ENCODE measurements at regions not wholly inside any gene's neighbourhood (a gene's known extent, or its start where the extent isn't known, plus 50 kb on each side); places are given as distances from the start of the nearest gene placed in this dataset.
"Not testable (repeated sequence)": the region's sequence is repeated elsewhere in the genome, so short reads cannot be mapped to it uniquely, and the experiment has no call there.

- DNase-seq (ENCODE audit: low spot score), result no peak
These were observed 1161.1 kb upstream of the CITED2 start for GRCh38 chr6:140535511-140535910.

- DNase-seq (ENCODE audit: low spot score), result no peak
These were observed 1159.1 kb upstream of the CITED2 start for GRCh38 chr6:140533526-140533925.

- no peak for DNase-seq (ENCODE audit: low spot score)
These were observed 1130.3 kb upstream of the CITED2 start for GRCh38 chr6:140504776-140505175.

GRCh38 chr6:140500849-140501248 lies 1126.4 kb upstream of the CITED2 start:
- DNase-seq (ENCODE audit: low spot score), result no peak

- DNase-seq (ENCODE audit: low spot score), result no peak
These were observed 1125.2 kb upstream of the CITED2 start for GRCh38 chr6:140499607-140500006.

- no peak for DNase-seq (ENCODE audit: low spot score)
These were observed 1120.1 kb upstream of the CITED2 start for GRCh38 chr6:140494321-140495108.

GRCh38 chr6:140493470-140493869 lies 1119.0 kb upstream of the CITED2 start:
- DNase-seq (ENCODE audit: low spot score), result not testable (repeated sequence)

- no peak for DNase-seq (ENCODE audit: low spot score)
These were observed 1115.6 kb upstream of the CITED2 start for GRCh38 chr6:140490081-140490480.

GRCh38 chr6:140487586-140487985 lies 1113.1 kb upstream of the CITED2 start:
- no peak for DNase-seq (ENCODE audit: low spot score)

GRCh38 chr6:140486450-140487361 lies 1112.3 kb upstream of the CITED2 start:
- DNase-seq (ENCODE audit: low spot score), result no peak

- DNase-seq (ENCODE audit: low spot score), result no peak
These were observed 1111.4 kb upstream of the CITED2 start for GRCh38 chr6:140485740-140486449.

- DNase-seq (ENCODE audit: low spot score), result no peak
These were observed 1106.4 kb upstream of the CITED2 start for GRCh38 chr6:140480852-140481251.

GRCh38 chr6:140478631-140479030 lies 1104.2 kb upstream of the CITED2 start:
- no peak for DNase-seq (ENCODE audit: low spot score)

GRCh38 chr6:140475086-140475485 lies 1100.6 kb upstream of the CITED2 start:
- no peak for DNase-seq (ENCODE audit: low spot score)

GRCh38 chr6:140464720-140465119 lies 1090.3 kb upstream of the CITED2 start:
- no peak for DNase-seq (ENCODE audit: low spot score)

- no peak for DNase-seq (ENCODE audit: low spot score)
These were observed 1088.9 kb upstream of the CITED2 start for GRCh38 chr6:140463312-140463710.

GRCh38 chr6:140462453-140463311 lies 1088.2 kb upstream of the CITED2 start:
- no peak for DNase-seq (ENCODE audit: low spot score)

GRCh38 chr6:140462076-140462452 lies 1087.6 kb upstream of the CITED2 start:
- DNase-seq (ENCODE audit: low spot score), result no peak

GRCh38 chr6:140460267-140460666 lies 1085.8 kb upstream of the CITED2 start:
- DNase-seq (ENCODE audit: low spot score), result no peak

GRCh38 chr6:140459209-140459608 lies 1084.8 kb upstream of the CITED2 start:
- DNase-seq (ENCODE audit: low spot score), result no peak

- no peak for DNase-seq (ENCODE audit: low spot score)
These were observed 1071.8 kb upstream of the CITED2 start for GRCh38 chr6:140446241-140446640.

All from hematopoietic multipotent progenitor cell treated with erythropoietin and hydrocortisone succinate and interleukin-3 and kit ligand, for 17 days (in vitro differentiated cells).